Stimulated activated CD4-positive, alpha-beta T cell treated with anti-CD3 and anti-CD28 coated beads, Interleukin-1b, Interleukin-23, amount 100 ng/mL, for 24 hours (primary cell): ENCODE measurements at regions not wholly inside any gene's neighbourhood (a gene's known extent, or its start where the extent isn't known, plus 50 kb on each side); places are given as distances from the start of the nearest gene placed in this dataset.

ENCODE experiments used
- DNase-seq, 4 experiments: peaks; one replicate each; pipeline ENCODE4 v3.0.0-alpha.2; 2020; ENCODE audit warnings: low read depth in 4 of 4, low spot score in 1 of 4

- DNase-seq: no peak
Measured at GRCh38 chr10:128694168-128694850, 568.1 kb upstream of the MKI67 start.

GRCh38 chr10:128694851-128695725 lies 568.9 kb upstream of the MKI67 start:
- DNase-seq: no peak

GRCh38 chr10:128695931-128696330 lies 569.7 kb upstream of the MKI67 start:
- DNase-seq: no peak

- no peak for DNase-seq
Measured at GRCh38 chr10:128697437-128697836, 571.2 kb upstream of the MKI67 start.

GRCh38 chr10:128701381-128701780 lies 575.2 kb upstream of the MKI67 start:
- no peak for DNase-seq

GRCh38 chr10:128701837-128702236 lies 575.6 kb upstream of the MKI67 start:
- DNase-seq: no peak

GRCh38 chr10:128704716-128705115 lies 578.5 kb upstream of the MKI67 start:
- no peak for DNase-seq

GRCh38 chr10:128708182-128708581 lies 582.0 kb upstream of the MKI67 start:
- no peak for DNase-seq

GRCh38 chr10:128709686-128710085 lies 583.5 kb upstream of the MKI67 start:
- DNase-seq: no peak

GRCh38 chr10:128710098-128710797 lies 584.0 kb upstream of the MKI67 start:
- no peak for DNase-seq

GRCh38 chr10:128710798-128711183 lies 584.6 kb upstream of the MKI67 start:
- no peak for DNase-seq

GRCh38 chr10:128711806-128712205 lies 585.6 kb upstream of the MKI67 start:
- DNase-seq: no peak

GRCh38 chr10:128712661-128713400 lies 586.6 kb upstream of the MKI67 start:
- no peak for DNase-seq

GRCh38 chr10:128713471-128713870 lies 587.2 kb upstream of the MKI67 start:
- DNase-seq: no peak

- no peak for DNase-seq
Measured at GRCh38 chr10:128713874-128714570, 587.8 kb upstream of the MKI67 start.

- DNase-seq: no peak
Measured at GRCh38 chr10:128714644-128715415, 588.6 kb upstream of the MKI67 start.

GRCh38 chr10:128716181-128716580 lies 590.0 kb upstream of the MKI67 start:
- DNase-seq: no peak

- DNase-seq: no peak
Measured at GRCh38 chr10:128721963-128722445, 595.8 kb upstream of the MKI67 start.

- no peak for DNase-seq
Measured at GRCh38 chr10:128722947-128723346, 596.7 kb upstream of the MKI67 start.
